ENCODE measurements at regions not wholly inside any gene's neighbourhood (a gene's known extent, or its start where the extent isn't known, plus 50 kb on each side); places are given as distances from the start of the nearest gene placed in this dataset.
"Not testable (repeated sequence)": the region's sequence is repeated elsewhere in the genome, so short reads cannot be mapped to it uniquely, and the experiment has no call there.

DNA sequence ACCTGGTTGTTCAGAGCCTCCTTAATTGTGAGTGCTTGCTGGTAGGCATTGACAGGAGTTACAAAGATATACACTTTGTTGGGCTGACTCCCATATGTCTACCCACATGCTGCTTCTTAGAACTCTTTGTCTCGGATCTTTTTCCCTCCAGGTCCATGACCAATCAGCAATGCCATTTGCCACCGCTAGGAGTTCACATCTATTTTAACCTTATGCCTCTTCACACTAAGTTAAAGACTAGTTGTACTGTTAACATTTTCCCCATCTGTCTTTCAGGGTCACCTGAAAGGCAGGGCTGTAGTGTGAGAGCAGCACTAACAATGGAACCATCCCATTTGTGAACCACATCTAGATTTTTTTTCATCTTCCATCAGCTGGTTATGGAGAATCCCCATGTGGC lies 226.7 kb upstream of the NPY start:
- DNase-seq, result no peak

GRCh38 chr7:24058953-24059352 lies 225.0 kb upstream of the NPY start:
- DNase-seq, result no peak

DNA sequence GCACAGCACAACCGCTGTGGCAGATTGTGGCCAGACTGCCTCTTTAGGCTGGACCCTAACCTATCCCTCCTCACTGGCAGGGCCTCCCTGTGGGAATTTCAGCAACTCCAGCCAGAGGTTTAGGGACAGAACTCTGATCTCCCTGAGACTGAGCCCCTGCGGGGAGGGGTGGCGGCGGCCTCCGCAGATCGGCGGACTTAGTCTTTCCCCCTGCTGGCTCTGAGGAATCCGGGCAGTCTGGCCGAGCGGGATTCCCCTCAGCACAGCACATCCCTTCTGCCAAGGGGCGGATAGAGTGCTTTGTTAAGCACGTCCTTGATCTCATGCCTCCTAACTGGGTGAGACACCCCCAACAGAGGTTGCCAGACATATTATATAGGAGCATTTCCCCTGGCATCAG lies 224.2 kb upstream of the NPY start:
- DNase-seq, result no peak

DNA sequence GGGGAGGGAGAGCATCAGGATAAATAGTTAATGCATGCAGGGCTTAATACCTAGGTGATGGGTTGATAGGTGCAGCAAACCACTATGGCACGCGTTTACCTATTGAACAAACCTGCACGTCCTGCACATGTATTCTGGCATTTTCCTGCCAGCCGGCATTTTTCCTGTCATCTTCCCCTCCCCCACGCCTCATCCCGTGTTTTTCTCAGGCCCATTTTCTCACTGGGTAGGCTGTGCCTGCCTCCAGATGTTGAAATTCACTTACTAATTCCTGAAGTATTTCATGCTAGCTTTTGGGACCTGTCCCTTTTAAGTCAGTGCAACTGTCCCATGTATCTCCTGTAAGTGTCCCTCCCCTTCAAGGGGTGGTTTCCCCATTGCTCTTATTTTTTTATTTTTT lies 220.3 kb upstream of the NPY start:
- DNase-seq, result no peak

GRCh38 chr7:24069751-24070150 lies 214.2 kb upstream of the NPY start:
- no peak for DNase-seq

DNA sequence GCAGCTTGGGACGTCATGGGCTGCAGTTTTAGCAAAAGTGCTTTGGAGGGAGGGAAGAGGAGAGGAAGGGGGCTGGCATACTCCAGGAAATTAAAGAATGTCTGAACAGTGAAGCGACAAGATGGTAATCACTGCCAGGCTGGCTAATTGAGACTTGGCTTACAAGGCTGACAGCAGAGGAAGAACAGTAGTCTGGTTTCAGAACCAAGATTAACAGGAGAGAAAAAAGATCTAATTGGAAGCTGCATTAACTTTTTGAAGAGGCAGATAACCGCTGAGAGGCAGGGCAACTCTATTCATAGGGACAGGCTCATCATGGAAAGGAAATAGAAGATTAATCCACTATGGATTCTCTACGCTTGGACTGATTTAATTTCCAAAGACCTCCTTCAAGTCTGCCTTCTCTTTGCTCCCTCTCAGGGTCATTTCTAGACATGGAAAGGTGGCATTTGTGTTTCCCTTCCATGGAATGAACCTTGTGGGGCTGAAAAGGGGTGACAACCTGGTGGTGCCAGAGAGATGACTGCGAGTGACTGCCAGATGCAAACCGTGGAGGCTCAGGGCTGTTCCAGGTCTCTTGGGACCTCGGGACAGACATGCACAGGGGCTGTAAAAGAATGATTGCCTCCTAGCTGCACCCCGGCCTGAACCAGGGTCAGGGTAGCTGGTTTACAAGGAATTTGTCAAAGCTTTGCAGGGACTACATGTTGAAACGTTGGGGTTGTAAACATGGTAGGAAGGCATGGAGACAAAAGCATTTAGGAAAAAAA lies 210.2 kb upstream of the NPY start:
- no peak for DNase-seq

- DNase-seq, result no peak
Measured at GRCh38 chr7:24075426-24075810, 208.6 kb upstream of the NPY start.

DNA sequence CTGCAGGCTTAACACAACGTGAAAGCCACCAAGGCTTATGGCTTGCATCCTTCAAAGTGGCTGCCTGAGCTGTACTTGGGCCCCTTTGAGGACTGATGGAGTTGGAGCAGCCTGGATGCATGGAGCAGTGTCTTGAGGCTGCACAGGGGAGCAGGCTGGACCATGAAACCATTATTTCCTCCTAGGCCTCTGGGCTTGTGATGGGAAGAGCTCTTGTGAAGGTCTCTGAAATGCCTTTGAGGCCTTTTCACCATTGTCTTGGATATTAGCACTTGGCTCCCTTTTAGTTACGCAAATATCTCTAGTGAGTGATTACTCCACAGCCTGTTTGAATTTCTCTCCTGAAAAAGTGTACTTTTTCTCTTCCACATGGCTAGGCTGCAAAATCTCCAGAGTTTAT lies 201.2 kb upstream of the NPY start:
- no peak for DNase-seq

DNA sequence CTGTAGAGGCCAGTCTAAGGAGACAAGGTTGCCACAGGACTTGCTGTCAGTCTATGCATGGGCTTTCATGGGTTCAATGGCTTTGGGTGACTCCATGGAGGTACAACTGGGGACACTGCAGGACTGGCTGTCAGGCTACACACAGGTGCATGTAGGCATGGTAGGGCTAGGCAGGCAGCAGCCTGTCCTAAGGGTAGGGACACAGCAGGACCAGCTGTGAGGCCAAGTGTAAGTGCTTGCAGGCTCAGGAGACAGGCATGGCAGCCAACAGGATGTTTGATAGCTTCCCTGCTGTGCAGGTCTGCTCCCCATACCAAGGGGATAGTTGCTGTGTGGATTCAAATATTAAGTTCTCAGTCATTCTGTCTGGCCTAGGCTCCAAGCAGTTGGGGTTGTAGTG lies 181.0 kb upstream of the NPY start:
- DNase-seq, result no peak

DNA sequence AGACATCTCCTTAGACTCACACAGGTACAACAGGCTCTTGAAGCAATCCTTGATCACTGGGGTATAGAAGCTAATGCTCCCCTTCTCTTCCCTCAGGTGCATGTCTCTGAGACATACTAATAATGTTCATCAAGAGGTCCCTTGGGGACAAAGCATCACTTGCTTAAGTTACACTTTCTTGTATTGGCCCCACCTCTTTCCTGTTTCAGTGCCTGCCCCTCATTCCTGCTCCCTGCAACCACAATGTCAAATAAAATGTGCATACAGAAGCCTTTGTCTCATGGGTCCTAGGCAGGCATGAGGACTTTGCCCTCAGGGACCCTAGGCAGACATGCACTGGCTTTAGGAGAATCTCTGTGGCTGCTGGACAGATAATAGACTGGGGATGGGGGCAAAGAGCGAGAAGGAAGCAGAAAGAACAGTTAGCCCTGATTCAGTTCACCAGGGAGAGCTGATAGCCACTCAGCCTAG lies 175.0 kb upstream of the NPY start:
- DNase-seq, result no peak

DNA sequence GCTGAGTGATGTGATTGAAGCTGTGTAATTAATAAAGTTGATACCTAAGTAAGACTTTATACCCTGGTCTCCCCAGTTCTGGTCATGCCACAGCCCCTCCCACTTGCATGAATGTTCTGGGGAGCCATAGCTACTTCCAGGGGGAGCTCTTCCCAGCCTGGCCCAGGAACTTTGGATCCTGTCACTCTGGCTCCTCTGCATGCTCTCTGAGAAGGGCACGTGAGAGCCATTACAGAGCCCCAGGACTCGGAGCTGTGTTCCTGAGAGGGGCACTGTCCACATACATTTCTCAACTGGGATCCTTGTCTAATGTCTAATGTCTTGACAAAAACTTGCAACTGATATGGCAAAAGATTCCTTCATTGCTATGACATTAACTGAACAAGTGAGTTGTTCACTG lies 173.9 kb upstream of the NPY start:
- DNase-seq, result no peak

- no peak for DNase-seq
Measured at GRCh38 chr7:24113506-24113905, 170.5 kb upstream of the NPY start.

GRCh38 chr7:24115661-24116060 lies 168.3 kb upstream of the NPY start:
- DNase-seq, result no peak

DNA sequence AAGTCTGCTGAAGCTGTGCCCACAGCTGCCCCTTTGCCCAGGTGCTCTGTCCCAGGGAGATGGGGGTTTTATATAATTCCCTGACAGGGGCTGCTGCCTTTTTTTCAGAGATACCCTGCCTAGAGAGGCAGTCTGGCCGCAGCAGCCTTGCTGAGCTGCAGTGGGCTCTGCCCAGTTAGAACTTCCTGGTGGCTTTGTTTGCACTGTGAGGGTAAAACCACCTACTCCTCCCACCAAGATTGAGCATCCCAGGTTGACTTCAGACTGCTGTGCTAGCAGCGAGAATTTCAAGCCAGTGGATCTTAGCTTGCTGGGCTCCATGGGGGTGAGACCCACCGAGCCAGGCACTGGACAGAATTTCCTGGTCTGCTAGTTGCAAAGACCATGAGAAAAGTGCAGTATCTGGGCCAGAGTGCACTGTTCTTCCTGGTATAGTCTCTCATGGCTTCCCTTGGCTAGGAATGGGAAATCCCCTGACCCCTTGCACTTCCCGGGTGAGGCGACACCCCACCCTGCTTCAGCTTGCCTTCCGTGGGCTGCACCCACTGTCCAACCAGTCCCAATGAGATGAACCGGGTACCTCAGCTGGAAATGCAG lies 166.0 kb upstream of the NPY start:
- DNase-seq, result not testable (repeated sequence)

DNA sequence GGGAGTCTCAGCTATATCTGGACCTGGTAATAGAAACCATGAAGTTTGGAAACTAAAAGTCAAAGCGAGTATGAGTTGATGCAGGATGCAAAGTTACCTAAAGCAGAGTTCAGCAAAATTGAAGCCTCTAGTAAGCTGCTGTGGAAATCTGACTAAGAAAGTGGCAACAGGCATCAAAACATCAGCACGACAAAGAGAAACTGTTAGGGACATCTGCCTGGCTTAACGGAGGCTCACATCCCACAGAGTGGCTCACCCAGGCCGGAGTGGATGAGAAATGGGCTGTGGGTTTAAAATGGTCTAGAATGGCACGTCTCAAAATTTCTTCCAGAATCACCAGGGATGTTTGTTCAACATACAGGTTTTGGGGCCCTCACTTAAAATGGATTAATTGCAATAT lies 164.1 kb upstream of the NPY start:
- DNase-seq, result no peak

DNA sequence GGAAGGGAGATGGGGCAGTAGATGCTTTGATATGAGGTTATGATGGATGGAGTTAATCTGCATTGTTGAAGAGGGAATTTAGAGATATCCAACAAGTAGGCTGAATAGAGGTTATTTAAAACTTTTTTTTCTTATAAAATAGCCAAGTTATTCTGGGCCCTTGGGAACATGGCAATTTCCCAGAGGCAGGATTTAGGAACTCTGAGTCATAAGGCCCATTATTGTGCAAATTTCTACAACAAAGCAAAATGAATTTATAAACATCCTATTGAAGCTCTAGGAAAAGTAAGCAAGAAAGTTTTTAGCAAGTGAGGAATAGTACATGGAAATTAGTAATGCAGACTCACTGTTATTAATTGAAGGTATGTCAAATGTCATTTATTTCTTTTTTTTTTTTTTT lies 160.9 kb upstream of the NPY start:
- no peak for DNase-seq

- DNase-seq, result no peak
Measured at GRCh38 chr7:24125765-24126164, 158.2 kb upstream of the NPY start.

GRCh38 chr7:24127930-24128329 lies 156.1 kb upstream of the NPY start:
- DNase-seq, result no peak

GRCh38 chr7:24129597-24129996 lies 154.4 kb upstream of the NPY start:
- no peak for DNase-seq

DNA sequence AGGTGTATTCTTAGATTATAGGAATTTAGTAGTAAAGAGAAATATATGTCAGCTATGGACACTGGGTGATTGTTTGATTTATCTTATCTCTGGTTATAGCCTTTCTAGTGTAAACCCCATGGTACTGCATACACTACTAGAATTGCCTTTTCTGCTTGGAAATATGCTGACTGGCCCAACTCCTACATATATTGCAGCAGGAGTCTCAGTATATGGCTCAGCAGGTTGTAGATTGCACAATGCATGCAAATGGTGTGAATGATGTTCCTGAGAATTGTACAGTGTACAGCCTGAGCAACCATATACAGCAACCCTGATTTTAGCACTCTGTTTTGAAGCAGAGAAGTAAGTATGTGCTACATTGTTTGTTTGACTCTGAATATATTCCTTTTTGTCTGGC lies 153.4 kb upstream of the NPY start:
- no peak for DNase-seq

DNA sequence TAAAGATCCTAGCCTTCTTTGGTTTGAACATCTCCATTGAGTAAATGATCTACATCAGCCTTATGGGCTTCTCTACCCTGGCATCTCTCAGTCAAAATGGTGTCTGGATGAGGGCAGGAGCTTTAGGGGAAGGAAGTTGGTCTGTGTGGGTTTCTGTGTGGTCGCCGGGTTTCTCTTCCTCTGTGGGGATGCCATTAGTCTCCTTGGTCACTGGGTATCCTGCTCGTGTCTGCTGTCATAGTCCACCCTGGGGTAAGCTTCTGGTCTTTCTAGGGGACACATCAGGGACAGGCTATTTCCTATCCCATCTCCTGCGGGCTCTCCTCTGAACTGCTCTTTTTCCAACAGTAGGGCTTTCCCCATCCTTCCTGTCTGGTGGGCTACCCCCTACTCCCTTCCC lies 150.3 kb upstream of the NPY start:
- no peak for DNase-seq

- no peak for DNase-seq
Measured at GRCh38 chr7:24134535-24134934, 149.5 kb upstream of the NPY start.

DNA sequence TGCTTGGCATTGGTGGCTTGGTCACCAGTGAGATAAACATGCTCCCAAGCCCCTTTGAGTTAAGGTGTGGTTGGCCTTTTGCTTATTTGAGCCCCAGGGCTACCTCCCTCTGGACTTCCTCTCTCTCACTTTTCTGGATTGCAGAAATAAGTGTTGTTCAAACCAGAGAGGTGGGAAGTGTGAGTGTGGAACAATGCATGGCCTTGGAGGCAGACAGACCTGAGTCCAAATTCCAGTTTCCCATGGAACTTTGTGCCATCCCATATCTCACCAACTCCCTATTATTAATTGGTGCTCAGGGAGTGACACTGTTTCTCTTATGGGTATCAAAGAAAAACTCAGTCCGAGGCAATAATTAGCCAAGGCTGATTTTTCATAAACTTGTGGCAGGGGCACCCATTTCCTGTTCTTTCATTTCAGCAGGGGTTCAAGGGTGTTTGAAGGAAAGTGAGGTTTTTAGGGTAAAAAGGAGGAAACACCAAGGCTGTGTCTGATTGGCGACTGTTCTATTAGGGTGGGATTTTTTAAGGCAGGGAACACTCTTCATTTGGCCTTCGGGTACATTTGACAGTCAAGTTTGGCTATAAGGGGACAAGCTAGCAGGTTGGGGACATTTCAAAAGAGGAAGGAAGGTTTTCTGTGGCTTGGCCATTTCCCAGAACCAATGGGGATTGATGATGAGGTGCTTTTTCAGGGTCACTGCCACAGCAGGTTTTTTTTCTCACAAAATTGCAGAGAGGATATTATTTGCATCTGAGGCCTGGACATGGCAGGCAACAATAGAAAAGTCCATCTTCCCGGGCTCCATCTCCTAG lies 148.8 kb upstream of the NPY start:
- DNase-seq, result no peak

GRCh38 chr7:24137338-24137737 lies 146.7 kb upstream of the NPY start:
- no peak for DNase-seq
